ENCODE measurements at regions not wholly inside any gene's neighbourhood (a gene's known extent, or its start where the extent isn't known, plus 50 kb on each side); places are given as distances from the start of the nearest gene placed in this dataset.
A peak's percentile ranks its signal among the peaks of the same experiment; 100 is the strongest.
"Not testable (repeated sequence)": the region's sequence is repeated elsewhere in the genome, so short reads cannot be mapped to it uniquely, and the experiment has no call there.

GRCh38 chr14:105709281-105710118, 183.1 kb downstream of the TMEM121 start:
- no peak for DNase-seq (ENCODE audit: low read depth)
- TF ChIP-seq, protein P1, sequence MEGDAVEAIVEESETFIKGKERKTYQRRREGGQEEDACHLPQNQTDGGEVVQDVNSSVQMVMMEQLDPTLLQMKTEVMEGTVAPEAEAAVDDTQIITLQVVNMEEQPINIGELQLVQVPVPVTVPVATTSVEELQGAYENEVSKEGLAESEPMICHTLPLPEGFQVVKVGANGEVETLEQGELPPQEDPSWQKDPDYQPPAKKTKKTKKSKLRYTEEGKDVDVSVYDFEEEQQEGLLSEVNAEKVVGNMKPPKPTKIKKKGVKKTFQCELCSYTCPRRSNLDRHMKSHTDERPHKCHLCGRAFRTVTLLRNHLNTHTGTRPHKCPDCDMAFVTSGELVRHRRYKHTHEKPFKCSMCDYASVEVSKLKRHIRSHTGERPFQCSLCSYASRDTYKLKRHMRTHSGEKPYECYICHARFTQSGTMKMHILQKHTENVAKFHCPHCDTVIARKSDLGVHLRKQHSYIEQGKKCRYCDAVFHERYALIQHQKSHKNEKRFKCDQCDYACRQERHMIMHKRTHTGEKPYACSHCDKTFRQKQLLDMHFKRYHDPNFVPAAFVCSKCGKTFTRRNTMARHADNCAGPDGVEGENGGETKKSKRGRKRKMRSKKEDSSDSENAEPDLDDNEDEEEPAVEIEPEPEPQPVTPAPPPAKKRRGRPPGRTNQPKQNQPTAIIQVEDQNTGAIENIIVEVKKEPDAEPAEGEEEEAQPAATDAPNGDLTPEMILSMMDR (IDR thresholded peaks at IDR 0.05; ENCODE audit: insufficient read depth, low read depth, low read length, missing control alignments) = no peak
- no peak overlapping the region for H3K4me3 ChIP-seq (ENCODE audit: low read depth, low read length)

GRCh38 chr14:105710119-105711043, 184.0 kb downstream of the TMEM121 start:
- no peak overlapping the region for H3K4me3 ChIP-seq (ENCODE audit: low read depth, low read length)
- TF ChIP-seq, protein P1 (IDR thresholded peaks at IDR 0.05; ENCODE audit: insufficient read depth, low read depth, low read length, missing control alignments) = no peak

DNA sequence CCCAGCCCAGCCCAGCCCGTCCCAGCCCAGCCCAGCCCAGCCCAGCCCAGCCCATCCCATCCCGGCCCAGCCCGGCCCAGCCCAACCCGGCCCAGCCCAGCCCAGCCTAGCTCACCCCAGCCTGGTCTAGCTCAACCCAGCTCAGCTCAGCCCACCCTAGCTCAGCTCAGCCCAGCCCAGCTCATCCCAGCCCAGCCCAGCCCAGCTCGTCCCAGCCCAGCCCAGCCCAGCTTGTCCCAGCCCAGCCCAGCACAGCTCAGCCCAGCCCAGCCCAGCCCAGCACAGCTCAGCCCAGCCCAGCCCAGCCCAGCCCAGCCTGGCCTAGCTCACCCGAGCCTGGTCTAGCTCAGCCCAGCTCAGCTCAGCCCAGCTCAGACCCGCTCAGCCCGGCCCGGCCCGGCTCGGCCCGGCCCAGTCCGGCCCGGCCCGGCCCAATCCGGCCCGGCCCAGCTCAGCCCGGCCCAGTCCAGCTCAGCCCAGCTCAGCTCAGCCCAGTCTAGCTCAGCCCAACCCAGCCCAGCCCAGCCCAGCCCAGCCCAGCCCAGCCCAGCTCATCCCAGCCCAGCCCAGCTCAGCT, 184.7 kb downstream of the TMEM121 start:
- no peak for DNase-seq (ENCODE audit: low read depth)
- TF ChIP-seq, protein P1 (IDR thresholded peaks at IDR 0.05; ENCODE audit: insufficient read depth, low read depth, low read length, missing control alignments) = no peak
- no peak overlapping the region for H3K4me3 ChIP-seq (ENCODE audit: low read depth, low read length)

More at GRCh38 chr14:105710119-105711043, 184.0 kb downstream of the TMEM121 start:
- no peak for DNase-seq (ENCODE audit: low read depth)

DNA sequence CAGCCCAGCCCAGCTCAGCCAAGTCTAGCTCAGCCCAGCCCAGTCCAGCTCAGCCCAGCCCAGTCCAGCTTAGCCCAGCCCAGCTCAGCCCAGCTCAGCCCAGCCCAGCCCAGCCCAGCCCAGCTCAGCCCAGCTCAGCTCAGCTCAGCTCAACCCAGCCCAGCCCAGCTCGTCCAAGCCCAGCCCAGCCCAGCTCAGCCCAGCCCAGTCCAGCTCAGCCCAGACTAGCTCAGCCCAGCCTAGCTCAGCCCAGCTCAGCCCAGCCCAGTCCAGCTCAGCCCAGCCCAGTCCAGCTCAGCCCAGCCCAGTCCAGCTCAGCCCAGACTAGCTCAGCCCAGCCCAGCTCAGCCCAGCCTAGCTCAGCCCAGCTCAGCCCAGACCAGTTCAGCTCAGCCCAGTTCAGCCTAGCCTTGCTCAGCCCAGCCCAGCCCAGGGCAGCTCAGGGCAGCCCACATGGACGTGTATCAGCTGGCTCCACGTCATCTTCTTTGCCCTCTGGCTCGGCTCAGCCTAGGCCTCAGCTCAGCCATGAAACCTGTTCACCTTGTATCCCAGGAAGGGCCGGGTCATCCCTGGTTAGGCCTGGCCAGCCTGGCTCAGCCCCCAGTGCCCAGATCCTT, 185.6 kb downstream of the TMEM121 start:
- no peak overlapping the region for H3K4me3 ChIP-seq (ENCODE audit: low read depth, low read length)
- TF ChIP-seq, protein P1 (IDR thresholded peaks at IDR 0.05; ENCODE audit: insufficient read depth, low read depth, low read length, missing control alignments) = no peak
- no peak for DNase-seq (ENCODE audit: low read depth)

DNA sequence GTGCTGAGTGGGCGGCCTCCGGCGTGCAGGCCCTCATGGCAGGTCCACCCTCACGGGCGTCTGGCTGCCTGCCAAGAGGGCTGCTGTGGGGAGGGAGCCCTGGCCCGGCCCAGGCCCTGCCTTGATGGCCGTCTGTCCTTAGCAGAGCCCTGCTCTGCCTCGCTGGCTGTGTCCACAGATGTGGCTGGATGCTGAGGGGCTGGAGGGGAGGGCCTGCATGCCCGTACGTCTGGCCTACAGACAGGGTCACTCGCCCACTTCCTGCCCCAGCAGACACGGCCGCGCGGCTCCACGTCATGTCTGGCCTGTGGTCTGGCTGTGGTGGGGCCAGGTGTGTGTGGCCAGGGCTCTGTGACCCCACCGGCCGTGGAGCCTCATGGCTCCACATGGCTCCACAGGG, 186.3 kb downstream of the TMEM121 start:
- H3K4me3 ChIP-seq (ENCODE audit: low read depth, low read length) = not testable (repeated sequence)
- DNase-seq (ENCODE audit: low read depth) = peak; percentile 49

GRCh38 chr14:105713160-105713559, 186.8 kb downstream of the TMEM121 start:
- not testable (repeated sequence) for H3K4me3 ChIP-seq (ENCODE audit: low read depth, low read length); DNase-seq (ENCODE audit: low read depth)

GRCh38 chr14:105713836-105714235, 187.5 kb downstream of the TMEM121 start:
- not testable (repeated sequence) for H3K4me3 ChIP-seq (ENCODE audit: low read depth, low read length); DNase-seq (ENCODE audit: low read depth)

- not testable (repeated sequence) for DNase-seq (ENCODE audit: low read depth)
These were observed 192.4 kb downstream of the TMEM121 start for GRCh38 chr14:105718787-105719186.

GRCh38 chr14:105720106-105720505, 193.7 kb downstream of the TMEM121 start:
- H3K4me3 ChIP-seq (ENCODE audit: low read depth, low read length); DNase-seq (ENCODE audit: low read depth): not testable (repeated sequence)

More at GRCh38 chr14:105718787-105719186, 192.4 kb downstream of the TMEM121 start:
- H3K4me3 ChIP-seq (ENCODE audit: low read depth, low read length) = not testable (repeated sequence)

DNA sequence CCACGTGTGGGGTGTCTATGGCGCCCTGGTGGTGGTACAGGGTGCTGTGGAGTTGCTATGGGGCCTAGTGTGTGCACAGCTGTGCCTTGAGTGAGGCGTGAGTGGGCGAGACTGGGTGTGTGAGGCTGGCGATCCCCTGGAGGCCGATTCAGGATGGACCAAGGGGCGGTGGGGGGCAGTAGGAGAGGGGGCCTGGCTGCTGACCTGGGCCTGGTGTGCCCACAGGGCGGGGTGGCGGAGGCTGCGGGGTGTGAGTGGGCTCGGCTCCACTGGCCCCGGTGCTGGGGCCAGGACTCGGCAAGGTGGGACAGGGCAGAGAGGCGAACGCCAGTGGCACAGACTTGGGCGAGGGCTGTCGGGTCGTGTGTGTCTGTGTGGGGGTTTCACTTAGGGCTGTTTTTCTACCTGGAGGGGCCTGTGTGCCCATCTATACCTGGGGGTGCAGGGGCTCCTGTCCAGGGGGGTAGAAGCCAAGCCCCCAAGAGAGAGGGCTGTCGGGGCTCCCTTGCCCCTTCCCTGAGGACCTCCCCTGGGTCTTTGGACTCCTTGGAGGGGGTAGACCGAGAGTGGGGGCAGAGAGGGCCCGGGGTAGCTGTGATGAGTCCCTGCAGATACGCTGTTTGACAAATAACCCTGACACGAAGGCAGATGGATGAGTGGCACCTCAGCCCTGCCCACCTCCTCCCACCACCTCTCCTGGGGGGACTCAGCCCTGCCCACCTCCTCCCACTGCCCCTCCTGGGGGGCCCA, 194.6 kb downstream of the TMEM121 start:
- DNase-seq (ENCODE audit: low read depth); H3K4me3 ChIP-seq (ENCODE audit: low read depth, low read length): not testable (repeated sequence)

- not testable (repeated sequence) for H3K4me3 ChIP-seq (ENCODE audit: low read depth, low read length); DNase-seq (ENCODE audit: low read depth)
These were observed 195.2 kb downstream of the TMEM121 start for GRCh38 chr14:105721602-105721970.

DNA sequence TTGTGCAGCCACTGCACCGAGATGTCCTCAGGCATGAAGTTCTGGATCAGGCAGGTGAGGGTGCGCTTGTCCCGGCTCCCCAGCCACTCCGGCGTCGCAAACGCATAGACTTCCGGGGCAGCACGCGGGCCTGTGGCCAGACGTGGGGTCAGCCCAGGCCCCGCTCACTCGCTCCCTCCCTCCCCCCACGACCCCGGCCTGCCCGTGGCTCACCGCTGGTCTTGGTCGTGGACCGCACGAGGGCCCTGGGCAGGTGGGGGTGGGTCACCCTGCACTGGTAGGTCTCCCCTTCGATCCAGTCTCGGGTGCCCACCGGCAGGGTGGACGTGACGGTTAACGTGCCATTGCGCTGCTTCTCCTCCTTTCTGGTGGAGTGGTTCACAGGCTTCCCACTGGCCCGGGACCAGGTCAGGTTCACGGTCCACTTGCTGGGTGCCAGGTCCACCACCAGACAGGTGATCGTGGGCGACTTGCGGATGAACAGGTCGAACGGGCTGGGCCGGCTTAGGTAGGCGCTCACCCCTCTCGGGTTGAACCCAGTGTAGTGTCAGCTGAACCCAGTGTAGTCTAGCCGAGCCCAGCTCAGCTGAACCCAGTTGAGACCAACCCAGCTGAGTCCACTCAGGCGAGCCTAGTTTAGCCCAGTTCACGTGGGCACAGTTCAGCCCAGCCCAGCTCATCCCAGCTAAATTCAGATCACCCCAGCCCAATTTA, 195.8 kb downstream of the TMEM121 start:
- not testable (repeated sequence) for DNase-seq (ENCODE audit: low read depth); H3K4me3 ChIP-seq (ENCODE audit: low read depth, low read length)
